Activated T-helper 17 cell treated with anti-CD3 and anti-CD28 coated beads, Interleukin-2, amount 50 U/mL, for 72 hours (primary cell): ENCODE measurements at regions not wholly inside any gene's neighbourhood (a gene's known extent, or its start where the extent isn't known, plus 50 kb on each side); places are given as distances from the start of the nearest gene placed in this dataset.
A peak's percentile ranks its signal among the peaks of the same experiment; 100 is the strongest.
"Not testable (repeated sequence)": the region's sequence is repeated elsewhere in the genome, so short reads cannot be mapped to it uniquely, and the experiment has no call there.

ENCODE experiments used
- ATAC-seq: fragments of 150-1000 bp; cut with Tn5 transposase; replicated peaks from 2 replicates; pipeline ENCODE4 v1.10.0; 2021; ENCODE audit warnings: mild to moderate bottlenecking, moderate library complexity
- H3K27ac Mint-ChIP-seq: one replicate; pipeline ENCODE4 v1.8.0; 2022; ENCODE audit warnings: mixed read lengths
- H3K27me3 Mint-ChIP-seq: one replicate; pipeline ENCODE4 v1.8.0; 2022; ENCODE audit warnings: mixed read lengths
- H3K36me3 Mint-ChIP-seq: one replicate; pipeline ENCODE4 v1.8.0; 2022; ENCODE audit warnings: low read depth, mild to moderate bottlenecking, mixed read lengths
- H3K4me1 Mint-ChIP-seq: one replicate; pipeline ENCODE4 v1.8.0; 2022; ENCODE audit warnings: mixed read lengths
- H3K4me3 Mint-ChIP-seq: one replicate; pipeline ENCODE4 v1.8.0; 2022; ENCODE audit warnings: mild to moderate bottlenecking, mixed read lengths
- H3K9me3 Mint-ChIP-seq: one replicate; pipeline ENCODE4 v1.8.0; 2022; ENCODE audit warnings: mixed read lengths

DNA sequence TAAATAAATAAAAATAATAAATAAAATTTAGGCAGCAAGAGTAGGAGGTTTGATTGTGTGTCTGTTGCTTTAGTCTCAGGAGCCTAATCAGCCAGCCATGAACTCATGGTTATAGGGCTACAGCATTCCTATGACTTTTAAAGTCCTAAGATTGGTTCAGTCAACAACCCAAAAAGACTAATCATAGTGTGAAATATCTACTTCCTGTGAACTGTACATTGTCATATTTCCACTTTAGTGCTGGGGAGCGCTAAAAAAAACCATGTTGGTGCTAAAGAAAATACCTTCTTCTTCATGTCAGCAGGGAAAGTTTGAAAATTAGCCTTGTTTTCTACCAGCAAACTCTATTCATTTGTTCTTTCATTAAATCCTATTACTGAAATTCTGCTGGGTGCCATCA lies 521.6 kb downstream of the RNF144A start:
- no peaks in the 10 kb centered on the region for H3K36me3 Mint-ChIP-seq
- no peak overlapping the region for H3K27ac Mint-ChIP-seq
- ATAC-seq: no peak

GRCh38 chr2:7440977-7441376 lies 523.8 kb downstream of the RNF144A start:
- ATAC-seq: no peak
- no peaks in the 10 kb centered on the region for H3K36me3 Mint-ChIP-seq
- H3K4me1 Mint-ChIP-seq: peaks cover 12% of the 10 kb centered on the region
- no peak overlapping the region for H3K4me3 Mint-ChIP-seq
- H3K27me3 Mint-ChIP-seq: peaks cover 4% of the 10 kb centered on the region
- no peak overlapping the region for H3K27ac Mint-ChIP-seq
- H3K9me3 Mint-ChIP-seq: peaks cover 3% of the 10 kb centered on the region

More for the DNA sequence above, 521.6 kb downstream of the RNF144A start:
- peak overlapping the region; percentile 67 for H3K4me3 Mint-ChIP-seq
- peaks cover 12% of the 10 kb centered on the region for H3K27me3 Mint-ChIP-seq
- peaks cover 12% of the 10 kb centered on the region for H3K4me1 Mint-ChIP-seq
- peaks cover 6% of the 10 kb centered on the region for H3K9me3 Mint-ChIP-seq

DNA sequence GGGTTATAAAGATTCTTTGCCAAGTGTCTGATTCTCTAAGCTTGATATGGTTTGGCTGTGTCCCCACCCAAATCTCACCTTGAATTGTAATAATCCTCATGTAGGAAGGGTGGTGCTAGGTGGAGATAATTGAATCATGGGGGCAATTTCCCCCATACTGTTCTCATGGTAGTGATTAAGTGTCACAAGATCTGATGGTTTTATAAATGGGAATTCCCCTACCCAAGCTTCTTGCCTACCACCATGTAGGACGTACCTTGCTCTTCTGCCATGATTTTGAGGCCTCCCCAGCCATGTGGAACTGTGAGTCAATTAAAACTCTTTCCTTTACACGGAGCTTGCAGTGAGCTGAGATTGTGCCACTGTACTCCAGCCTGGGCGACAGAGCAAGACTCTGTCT lies 524.6 kb downstream of the RNF144A start:
- peak overlapping the region; percentile 35 for H3K4me3 Mint-ChIP-seq
- not testable (repeated sequence) for ATAC-seq, H3K27me3 Mint-ChIP-seq, H3K9me3 Mint-ChIP-seq, H3K36me3 Mint-ChIP-seq
- H3K27ac Mint-ChIP-seq: peak overlapping the region; percentile 65
- peaks cover 12% of the 10 kb centered on the region for H3K4me1 Mint-ChIP-seq

GRCh38 chr2:7444626-7445025 lies 527.4 kb downstream of the RNF144A start:
- no peaks in the 10 kb centered on the region for H3K4me1 Mint-ChIP-seq
- H3K27me3 Mint-ChIP-seq: no peaks in the 10 kb centered on the region
- H3K36me3 Mint-ChIP-seq: no peaks in the 10 kb centered on the region
- H3K4me3 Mint-ChIP-seq: no peak overlapping the region
- no peak overlapping the region for H3K27ac Mint-ChIP-seq
- peaks cover 3% of the 10 kb centered on the region for H3K9me3 Mint-ChIP-seq
- no peak for ATAC-seq

DNA sequence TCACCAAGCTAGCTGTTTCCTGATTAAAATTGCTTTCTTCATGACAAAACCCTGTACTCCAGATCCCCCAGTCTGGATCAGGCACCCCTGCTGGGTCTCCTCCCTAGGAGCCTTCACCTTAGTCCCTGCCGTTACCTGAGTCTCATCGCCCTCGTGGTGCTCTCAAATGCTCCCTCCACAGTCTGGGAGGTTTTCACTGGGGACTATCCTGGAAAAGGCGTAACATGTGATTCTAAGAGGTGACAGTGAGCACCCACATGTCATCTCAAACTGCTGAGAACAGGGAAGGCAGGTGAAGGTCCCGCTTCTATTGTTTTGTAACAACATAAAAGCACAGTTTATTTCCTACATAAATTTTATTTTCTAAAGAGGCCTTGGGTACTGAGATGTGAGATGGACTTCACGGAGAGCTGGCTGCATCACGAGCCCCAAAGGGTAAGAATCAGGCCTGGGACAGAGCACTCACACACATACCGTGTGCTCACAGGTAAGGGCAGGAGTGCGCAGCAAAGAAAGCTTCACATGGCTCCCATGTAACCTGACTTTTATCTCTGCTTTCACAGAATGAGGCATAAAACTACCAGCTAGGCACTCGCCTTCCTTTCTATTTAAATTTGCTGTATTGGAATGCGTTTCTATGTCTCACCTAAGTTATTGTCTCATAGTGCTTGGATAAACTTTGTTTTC lies 531.5 kb downstream of the RNF144A start:
- ATAC-seq: no peak
- H3K4me3 Mint-ChIP-seq: no peak overlapping the region
- H3K4me1 Mint-ChIP-seq: peaks cover 28% of the 10 kb centered on the region
- H3K27ac Mint-ChIP-seq: no peak overlapping the region
- H3K36me3 Mint-ChIP-seq: no peaks in the 10 kb centered on the region
- no peaks in the 10 kb centered on the region for H3K9me3 Mint-ChIP-seq
- H3K27me3 Mint-ChIP-seq: no peaks in the 10 kb centered on the region

DNA sequence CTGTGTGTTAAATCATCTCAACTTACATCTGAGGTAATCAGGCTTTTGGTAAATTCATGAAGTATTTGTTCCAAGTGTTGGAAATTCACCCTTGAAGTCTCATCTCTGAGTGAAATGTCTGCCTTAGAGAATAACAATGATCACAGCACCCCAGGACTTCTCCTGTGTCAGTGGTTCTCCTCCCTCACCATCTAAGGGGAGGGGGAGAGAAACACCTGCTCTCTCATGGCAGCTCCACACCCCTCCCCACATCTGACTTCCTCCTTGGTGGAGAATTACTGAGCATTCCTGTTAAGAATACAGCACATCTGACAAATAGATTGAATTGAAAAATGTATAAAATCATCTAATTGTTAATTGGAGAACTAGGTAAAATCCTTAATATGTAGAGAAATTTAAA lies 532.1 kb downstream of the RNF144A start:
- no peak overlapping the region for H3K4me3 Mint-ChIP-seq
- H3K4me1 Mint-ChIP-seq: peaks cover 34% of the 10 kb centered on the region
- ATAC-seq: no peak
- H3K27ac Mint-ChIP-seq: no peak overlapping the region
- H3K27me3 Mint-ChIP-seq: no peaks in the 10 kb centered on the region
- H3K9me3 Mint-ChIP-seq: no peaks in the 10 kb centered on the region
- no peaks in the 10 kb centered on the region for H3K36me3 Mint-ChIP-seq

- ATAC-seq: peak; percentile 93
- Mint-ChIP-seq H3K4me3 (peak overlapping the region; percentile 66), H3K27me3 (no peaks in the 10 kb centered on the region), H3K4me1 (peaks cover 34% of the 10 kb centered on the region), H3K9me3 (no peaks in the 10 kb centered on the region), H3K27ac (peak overlapping the region; percentile 84), H3K36me3 (no peaks in the 10 kb centered on the region)
These were observed 533.1 kb downstream of the RNF144A start for GRCh38 chr2:7450188-7450832.

DNA sequence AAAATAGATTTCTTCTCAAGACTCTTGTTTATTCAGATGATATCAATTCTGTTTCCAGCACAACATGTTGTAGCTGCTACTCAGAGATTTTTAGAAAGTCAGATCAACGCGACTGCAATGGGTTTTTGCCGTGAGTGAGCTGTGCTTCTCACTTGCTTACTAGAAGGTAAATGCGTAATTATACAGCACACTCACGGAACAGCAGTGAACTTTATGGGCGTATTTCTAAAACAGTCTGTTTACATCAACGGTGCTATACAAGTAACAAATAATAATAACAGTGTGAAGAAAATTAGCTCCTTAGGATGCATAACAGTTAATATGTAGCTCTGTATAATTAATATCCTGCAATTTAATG lies 533.6 kb downstream of the RNF144A start:
- Mint-ChIP-seq H3K4me3 (peak overlapping the region; percentile 66), H3K9me3 (no peaks in the 10 kb centered on the region), H3K27ac (peak overlapping the region; percentile 84), H3K4me1 (peaks cover 34% of the 10 kb centered on the region), H3K36me3 (no peaks in the 10 kb centered on the region), H3K27me3 (no peaks in the 10 kb centered on the region)
- peak; percentile 66 for ATAC-seq

- no peak for ATAC-seq
- Mint-ChIP-seq H3K4me1 (peaks cover 34% of the 10 kb centered on the region), H3K27ac (peak overlapping the region; percentile 84)
These were observed 535.1 kb downstream of the RNF144A start for GRCh38 chr2:7452110-7452876.

DNA sequence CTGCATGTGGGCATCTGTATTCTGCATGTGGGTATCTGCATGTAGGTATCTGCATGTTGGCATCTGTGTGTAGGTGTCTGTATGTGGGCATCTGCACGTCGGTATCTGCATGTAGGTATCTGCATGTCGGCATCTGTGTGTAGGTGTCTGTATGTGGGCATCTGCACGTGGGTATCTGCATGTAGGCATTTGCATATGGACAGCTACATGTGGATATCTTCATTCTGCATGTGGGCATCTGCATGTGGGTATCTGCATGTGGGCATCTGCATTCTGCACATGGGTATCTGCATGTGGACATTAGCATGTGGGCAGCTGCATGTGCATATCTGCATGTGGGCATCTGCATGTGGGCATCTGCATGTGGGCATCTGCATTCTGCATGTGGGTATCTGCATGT lies 537.4 kb downstream of the RNF144A start:
- Mint-ChIP-seq H3K4me1 (peaks cover 34% of the 10 kb centered on the region), H3K27ac (no peak overlapping the region), H3K27me3 (no peaks in the 10 kb centered on the region), H3K4me3 (no peak overlapping the region), H3K9me3 (no peaks in the 10 kb centered on the region), H3K36me3 (no peaks in the 10 kb centered on the region)
- ATAC-seq: no peak

More at GRCh38 chr2:7452110-7452876, 535.1 kb downstream of the RNF144A start:
- H3K36me3 Mint-ChIP-seq: no peaks in the 10 kb centered on the region
- H3K9me3 Mint-ChIP-seq: no peaks in the 10 kb centered on the region
- peak overlapping the region; percentile 66 for H3K4me3 Mint-ChIP-seq
- no peaks in the 10 kb centered on the region for H3K27me3 Mint-ChIP-seq

- Mint-ChIP-seq H3K36me3 (no peaks in the 10 kb centered on the region), H3K4me1 (peaks cover 17% of the 10 kb centered on the region), H3K27ac (no peak overlapping the region), H3K9me3 (no peaks in the 10 kb centered on the region), H3K27me3 (no peaks in the 10 kb centered on the region), H3K4me3 (no peak overlapping the region)
- ATAC-seq: no peak
These were observed 539.5 kb downstream of the RNF144A start for GRCh38 chr2:7456762-7457161.

GRCh38 chr2:7458066-7458465 lies 540.9 kb downstream of the RNF144A start:
- H3K4me3 Mint-ChIP-seq: no peak overlapping the region
- no peak for ATAC-seq
- no peaks in the 10 kb centered on the region for H3K36me3 Mint-ChIP-seq
- no peaks in the 10 kb centered on the region for H3K9me3 Mint-ChIP-seq
- no peaks in the 10 kb centered on the region for H3K27me3 Mint-ChIP-seq
- peaks cover 6% of the 10 kb centered on the region for H3K4me1 Mint-ChIP-seq
- no peak overlapping the region for H3K27ac Mint-ChIP-seq

DNA sequence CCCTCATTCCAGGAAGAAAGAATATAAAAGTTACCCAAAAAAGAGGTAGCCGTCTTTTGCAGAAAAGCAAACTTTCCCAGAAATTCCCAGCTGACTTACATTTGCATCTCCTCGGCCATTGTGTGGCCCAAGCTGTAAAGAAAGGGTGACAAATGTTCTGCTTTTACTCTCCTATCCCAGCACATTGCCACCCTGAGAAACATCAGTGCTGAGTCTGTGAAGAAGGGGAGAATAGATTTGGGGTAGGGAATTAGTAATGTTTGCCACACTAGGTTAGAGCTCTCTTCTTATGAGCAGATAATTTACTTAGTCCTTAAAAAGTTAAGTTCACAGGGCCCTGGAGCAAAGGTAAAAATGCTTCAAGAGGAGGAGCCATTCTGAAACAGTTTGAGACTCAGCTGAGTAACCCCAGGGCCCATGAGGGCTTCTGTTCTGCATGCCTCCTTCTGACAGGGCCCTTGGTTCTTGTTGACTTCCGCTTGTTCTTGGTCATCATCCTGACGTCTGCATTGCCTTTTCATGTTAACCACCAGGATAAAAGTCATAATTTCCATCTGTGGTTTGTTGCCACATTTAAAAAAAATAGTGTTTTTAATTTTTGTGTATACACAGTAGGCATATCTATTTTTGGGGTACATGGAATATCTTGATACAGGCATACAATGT lies 550.7 kb downstream of the RNF144A start:
- Mint-ChIP-seq H3K27ac (peak overlapping the region; percentile 86), H3K4me1 (peaks cover 11% of the 10 kb centered on the region), H3K9me3 (no peaks in the 10 kb centered on the region), H3K4me3 (peak overlapping the region; percentile 61), H3K36me3 (peaks cover 8% of the 10 kb centered on the region), H3K27me3 (peaks cover 5% of the 10 kb centered on the region)
- peak; percentile 98 for ATAC-seq

GRCh38 chr2:7468448-7468828 lies 551.2 kb downstream of the RNF144A start:
- peaks cover 17% of the 10 kb centered on the region for H3K4me1 Mint-ChIP-seq

More at GRCh38 chr2:7468448-7468828, 551.2 kb downstream of the RNF144A start:
- Mint-ChIP-seq H3K27me3 (peaks cover 10% of the 10 kb centered on the region), H3K27ac (peak overlapping the region; percentile 86), H3K4me3 (peak overlapping the region; percentile 61), H3K36me3 (peaks cover 8% of the 10 kb centered on the region), H3K9me3 (no peaks in the 10 kb centered on the region)
- peak; percentile 7 for ATAC-seq
